Esophagus squamous epithelium (tissue), 4 donors: ENCODE measurements at regions not wholly inside any gene's neighbourhood (a gene's known extent, or its start where the extent isn't known, plus 50 kb on each side); places are given as distances from the start of the nearest gene placed in this dataset.

ENCODE experiments used
- POLR2A ChIP-seq, 4 donors: fragments of 450-650 bp; IDR thresholded peaks; one replicate each; pipeline ENCODE4 v1.6.1; 2017; ENCODE audit warnings: antibody characterized with exemption in 4 of 4, mild to moderate bottlenecking in 4 of 4, moderate library complexity in 3 of 4
- TF ChIP-seq, protein P1 (sequence below), 6 experiments: fragments of 450-650 bp in 4 of 6; fragments of 200-600 bp in 2 of 6; sonication (generic) in 2 of 6; IDR thresholded peaks; one replicate each; pipeline ENCODE4 v1.5.1; 2016 to 2019; ENCODE audit warnings: antibody characterized with exemption in 6 of 6, mild to moderate bottlenecking in 4 of 6, moderate library complexity in 4 of 6

DNA sequence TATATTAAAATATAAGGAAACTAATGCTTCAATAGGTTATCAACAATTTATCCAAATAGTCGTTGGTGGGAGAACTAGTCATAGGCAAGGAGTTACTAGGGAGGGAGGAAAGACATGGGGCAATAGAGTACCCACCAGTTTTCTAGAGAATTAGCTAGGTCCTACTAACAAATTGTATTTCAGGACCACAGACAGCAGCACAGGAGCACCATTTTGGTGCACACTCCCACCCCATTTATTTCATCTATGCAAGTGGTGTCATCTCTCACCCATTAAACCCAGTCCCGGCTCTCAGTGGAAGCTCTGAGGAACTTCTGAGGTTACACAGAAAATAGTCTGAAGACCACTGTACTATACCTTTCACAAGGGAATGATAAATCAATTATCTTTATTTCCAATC is 89.0 kb upstream of the BCAR3 start:
- TF ChIP-seq, protein P1, sequence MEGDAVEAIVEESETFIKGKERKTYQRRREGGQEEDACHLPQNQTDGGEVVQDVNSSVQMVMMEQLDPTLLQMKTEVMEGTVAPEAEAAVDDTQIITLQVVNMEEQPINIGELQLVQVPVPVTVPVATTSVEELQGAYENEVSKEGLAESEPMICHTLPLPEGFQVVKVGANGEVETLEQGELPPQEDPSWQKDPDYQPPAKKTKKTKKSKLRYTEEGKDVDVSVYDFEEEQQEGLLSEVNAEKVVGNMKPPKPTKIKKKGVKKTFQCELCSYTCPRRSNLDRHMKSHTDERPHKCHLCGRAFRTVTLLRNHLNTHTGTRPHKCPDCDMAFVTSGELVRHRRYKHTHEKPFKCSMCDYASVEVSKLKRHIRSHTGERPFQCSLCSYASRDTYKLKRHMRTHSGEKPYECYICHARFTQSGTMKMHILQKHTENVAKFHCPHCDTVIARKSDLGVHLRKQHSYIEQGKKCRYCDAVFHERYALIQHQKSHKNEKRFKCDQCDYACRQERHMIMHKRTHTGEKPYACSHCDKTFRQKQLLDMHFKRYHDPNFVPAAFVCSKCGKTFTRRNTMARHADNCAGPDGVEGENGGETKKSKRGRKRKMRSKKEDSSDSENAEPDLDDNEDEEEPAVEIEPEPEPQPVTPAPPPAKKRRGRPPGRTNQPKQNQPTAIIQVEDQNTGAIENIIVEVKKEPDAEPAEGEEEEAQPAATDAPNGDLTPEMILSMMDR (IDR thresholded peaks at IDR 0.05): no peak
- no peak for TF ChIP-seq POLR2A (IDR thresholded peaks at IDR 0.05)
